NCI-H2196 (cell line): ENCODE measurements at regions not wholly inside any gene's neighbourhood (a gene's known extent, or its start where the extent isn't known, plus 50 kb on each side); places are given as distances from the start of the nearest gene placed in this dataset.

ENCODE experiments used
- DNase-seq: peaks from one replicate; lab custom pipeline; 2025; ENCODE audit not compliant: unreplicated experiment; lab: John Stamatoyannopoulos, UW

DNA sequence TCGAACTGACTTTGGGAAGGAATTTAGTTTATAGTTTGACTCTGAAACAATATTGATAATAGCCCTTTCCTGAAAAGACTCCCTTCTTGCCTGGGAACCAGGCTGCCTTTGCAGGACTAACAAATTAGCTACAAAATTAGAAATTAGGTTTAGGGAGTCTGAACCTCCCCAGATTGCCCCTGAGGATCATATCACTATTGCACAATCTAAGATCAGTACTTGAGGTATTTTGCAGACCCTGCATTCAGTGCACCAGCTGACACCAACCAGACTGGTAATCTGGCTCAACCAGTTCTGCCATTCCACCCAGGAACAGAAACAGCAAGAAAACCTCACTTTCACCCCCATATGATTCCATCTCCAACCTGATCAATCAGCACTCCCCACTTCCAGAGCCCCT, 131.8 kb upstream of the GALNT5 start:
- no peak for DNase-seq

DNA sequence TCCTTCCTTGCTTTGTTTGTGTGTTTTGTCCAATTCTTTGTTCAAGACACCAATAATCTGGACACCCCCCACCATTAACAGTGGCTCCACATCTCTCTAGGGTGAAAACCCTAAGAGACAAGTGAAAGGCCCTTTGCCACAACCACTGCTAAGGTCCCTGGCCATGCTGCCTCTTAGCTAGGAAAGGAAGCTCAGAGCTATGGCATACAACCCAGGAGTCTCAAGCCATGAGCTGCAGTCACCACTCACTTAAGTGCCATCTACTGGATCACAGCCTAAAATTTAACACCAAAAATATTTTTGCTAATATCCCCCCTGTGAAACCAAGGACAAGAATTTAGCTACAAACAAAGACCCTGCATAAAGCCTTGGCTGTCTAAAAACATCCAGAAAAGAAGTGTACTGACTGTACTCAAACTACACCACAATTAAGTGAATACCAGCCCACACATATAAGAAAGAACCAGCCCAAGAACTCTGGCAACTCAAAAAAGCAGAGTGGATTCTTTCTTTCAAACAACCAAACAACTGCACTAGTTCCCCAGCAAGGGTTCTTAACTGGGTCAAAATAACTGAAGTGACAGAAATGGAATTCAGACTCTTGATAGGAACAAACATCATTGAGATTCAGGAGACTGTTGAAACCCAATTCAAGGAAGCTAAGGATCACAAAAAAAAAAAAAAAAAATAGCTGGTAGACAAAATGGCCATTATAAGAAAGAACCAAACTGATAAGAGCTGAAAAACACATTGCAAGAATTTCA, 130.1 kb upstream of the GALNT5 start:
- DNase-seq, result no peak

DNA sequence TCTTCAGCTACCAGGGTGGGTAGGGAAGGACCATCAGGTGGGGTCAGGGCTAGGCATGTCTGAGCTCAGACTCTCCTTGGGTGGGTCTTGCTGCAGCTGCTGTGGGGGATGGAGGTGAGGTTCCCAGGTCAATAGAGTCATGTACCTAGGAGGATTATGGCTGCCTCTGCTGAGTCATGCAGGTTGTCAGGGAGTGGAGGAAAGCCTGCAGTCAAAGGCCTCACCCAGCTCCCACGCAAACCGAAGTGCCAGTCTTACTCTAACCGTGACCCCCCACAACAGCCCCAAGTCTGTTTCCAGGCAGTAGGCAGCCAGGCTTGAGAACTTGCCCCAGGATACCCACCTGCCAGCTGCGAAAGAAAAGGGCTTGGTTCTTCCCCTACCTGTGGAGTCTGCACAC, 113.6 kb upstream of the GALNT5 start:
- DNase-seq, result no peak

DNA sequence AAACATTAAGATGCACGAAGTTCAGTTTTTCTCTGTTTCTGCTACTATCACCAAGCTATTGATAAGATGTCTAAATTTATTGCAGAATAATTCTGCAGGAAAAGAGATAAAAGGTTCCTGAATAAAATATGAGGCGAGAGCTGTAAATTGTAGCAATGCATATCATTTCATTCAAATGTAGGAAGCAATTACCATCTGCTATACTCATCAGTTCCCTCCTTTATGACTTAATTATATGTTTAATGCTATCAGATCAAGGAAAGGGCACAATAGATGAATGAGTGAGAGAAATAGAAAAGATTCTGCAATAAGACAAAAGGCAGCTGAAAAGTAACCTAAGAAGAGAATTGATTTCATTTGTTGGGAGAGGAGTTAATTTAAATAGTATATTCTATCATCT, 108.2 kb upstream of the GALNT5 start:
- DNase-seq, result no peak

DNA sequence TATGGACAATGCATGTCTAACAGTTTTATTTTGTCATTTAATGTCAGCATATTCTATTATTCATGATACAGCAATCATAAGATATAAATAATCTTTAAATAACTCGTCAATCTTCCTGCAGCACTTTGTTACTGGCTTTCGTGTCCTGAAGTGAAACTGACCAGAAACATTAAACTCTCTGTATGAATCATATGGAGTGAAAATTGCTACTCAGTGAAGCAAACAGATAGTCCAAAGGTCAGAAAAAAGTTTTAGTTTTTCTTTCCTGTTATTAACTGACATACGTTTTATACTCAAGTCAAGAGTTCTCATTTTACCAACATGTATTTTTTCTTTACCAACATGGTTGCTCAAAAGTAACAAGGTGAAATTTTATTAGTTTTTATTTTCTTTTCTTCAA, 106.8 kb upstream of the GALNT5 start:
- DNase-seq, result no peak

DNA sequence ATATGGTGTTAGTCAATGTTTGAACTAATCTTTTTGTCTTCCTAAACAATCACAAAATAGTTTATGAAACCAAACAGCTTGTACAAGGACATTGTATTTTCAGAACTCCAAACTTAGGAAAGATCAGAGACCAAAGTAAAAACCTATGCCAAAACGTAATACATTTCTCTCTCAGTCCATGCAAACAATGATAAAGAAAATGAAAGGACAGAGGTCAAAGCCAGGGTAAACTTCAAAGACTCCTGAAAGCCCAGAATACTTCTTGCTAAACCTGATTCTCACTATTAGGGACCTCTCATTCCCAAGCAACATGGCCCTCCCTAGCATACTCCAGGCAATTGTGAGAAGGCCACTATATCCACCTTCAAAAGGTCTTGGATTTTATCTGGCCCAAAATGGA, 105.1 kb upstream of the GALNT5 start:
- no peak for DNase-seq

DNA sequence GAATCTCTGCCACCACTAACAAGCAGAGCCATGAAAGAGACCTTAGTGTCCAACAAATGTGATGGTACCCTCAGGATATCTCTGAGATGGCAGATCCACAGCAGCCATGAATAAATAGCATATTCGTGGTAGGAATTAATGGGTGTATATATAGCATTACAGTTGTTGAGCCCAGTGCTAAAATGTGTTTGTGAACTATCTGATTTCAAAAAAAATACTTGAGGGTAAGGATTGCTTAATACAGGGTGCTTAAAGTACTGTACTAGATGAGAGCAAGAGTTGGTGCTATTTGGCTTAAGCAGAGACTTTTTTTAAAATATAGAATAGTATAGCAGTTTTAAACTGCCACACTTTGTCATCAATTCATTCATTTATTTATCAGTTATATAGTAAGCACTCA, 101.5 kb upstream of the GALNT5 start:
- DNase-seq, result no peak

DNA sequence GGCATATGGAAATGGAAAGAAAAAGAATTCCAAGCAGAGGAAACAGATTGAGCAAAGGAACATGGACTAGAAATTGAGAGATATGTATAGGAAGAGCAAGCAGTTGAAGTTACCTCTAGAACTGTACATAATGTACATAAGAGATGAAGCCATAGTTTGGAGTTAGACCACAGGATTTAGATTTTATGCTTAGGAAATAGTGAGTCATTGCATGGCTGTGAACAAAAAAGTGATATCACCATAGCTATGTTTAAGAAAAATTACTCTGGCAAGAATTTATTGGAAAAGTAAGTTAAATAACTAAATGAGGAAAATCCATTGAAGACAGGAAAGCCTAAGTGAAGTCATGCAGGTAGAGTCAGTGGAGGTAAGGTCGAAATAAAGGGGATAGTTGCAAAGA, 99.4 kb upstream of the GALNT5 start:
- DNase-seq, result no peak

DNA sequence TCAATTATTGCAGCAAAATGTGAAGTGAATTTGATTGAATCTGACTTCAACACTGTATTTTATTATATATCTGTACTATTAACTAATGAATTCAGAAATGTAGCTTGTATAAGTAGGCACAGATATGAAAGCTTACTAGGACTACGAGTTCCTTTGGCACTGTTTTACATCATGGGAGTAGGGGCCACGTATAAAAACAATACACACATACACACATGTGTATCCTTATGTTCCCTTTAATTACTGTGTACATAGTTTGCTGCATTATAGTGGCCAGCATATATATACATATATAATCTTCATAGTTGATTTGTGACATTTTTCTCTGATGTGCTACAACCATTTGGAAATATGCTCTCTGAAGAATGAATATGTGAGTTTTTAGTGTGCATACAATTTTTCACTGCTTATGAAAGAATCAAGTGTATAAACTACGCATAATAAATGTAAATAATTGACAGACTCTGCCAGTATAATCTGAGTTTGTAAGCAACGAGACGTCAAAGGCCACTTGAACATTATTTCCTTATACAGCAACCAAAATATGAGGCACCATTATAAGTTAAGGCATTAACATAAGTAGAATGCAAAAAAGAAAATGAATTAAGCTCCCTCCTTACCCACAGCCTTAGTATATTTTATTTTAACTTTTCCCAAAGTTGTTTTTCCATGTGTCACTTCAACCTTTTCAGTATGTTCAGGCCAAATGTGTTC, 98.1 kb upstream of the GALNT5 start:
- DNase-seq, result no peak

DNA sequence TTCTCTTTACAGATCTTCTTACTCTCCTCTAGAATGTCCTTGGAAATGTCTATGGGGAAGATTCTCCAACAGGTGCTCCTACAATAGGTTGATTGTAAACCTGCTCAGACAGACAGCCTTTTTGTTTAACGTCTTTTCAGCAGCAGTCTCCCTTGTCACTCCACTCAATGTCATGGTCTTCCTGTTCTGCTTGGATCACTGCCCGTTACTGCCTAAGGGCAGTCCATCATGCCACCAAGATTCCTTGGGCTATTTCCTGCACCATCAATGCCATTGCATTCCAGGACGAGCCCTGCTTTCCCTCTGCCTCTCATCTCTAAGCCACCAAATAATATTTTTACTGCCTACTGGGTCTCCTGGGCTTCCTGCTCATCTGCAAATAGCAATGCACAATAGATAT, 97.4 kb upstream of the GALNT5 start:
- no peak for DNase-seq

DNA sequence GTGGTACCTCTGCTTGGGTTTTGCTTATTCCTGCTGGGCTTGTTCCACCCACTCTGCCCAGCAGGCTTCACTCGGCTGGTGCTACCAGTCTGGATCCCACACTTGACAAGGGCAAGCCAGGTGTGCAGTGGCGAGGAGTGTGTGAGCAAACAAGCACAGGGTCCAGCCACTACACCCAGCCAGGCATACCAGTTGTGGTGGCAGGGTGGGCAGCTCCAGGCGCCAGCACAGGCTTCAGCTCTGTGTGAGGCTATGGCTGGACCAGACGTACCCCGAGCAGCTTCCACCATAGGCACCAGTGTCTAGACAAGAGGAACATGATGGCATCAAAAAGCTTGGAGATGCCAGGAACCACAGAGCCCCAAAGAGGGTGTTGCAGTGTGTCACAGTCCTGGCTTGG, 93.1 kb upstream of the GALNT5 start:
- DNase-seq, result no peak

DNA sequence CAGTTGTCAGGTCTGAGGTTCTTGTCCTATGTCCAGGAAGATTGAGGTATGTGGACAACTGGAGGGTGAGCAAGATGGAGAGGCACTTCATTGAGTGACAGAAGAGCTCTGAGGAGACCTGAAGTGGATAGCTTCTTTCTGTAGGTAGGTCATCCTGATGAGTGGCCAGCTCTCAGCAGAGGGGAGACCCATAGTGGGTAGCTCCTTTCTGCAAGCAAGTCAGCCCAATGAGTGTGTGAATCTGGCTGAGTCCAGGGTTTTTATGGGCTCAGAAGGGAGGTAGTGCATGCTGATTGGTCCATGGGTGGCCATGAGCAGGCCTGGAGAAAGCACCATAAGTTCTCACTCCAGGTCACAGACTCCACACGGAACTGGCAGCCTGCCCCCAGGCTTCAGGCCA, 92.6 kb upstream of the GALNT5 start:
- no peak for DNase-seq

DNA sequence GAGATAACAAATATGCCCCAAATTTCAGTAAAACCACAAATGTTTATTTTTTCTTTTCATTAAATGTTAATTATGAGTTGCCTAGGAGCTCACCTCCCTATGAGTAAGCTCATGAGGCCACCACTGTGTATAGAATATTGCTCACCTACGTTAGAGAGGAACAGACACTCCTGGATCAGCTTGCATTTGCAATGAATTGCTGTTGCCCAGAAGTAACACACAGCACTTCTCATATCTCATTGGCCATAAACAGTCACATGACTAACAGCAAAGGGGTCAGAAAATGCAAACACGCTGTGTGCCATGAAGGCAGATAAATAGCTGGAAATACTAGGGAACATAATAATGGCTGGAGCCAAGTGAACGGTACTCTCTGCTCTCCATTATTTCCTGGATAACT, 89.0 kb upstream of the GALNT5 start:
- DNase-seq, result no peak

DNA sequence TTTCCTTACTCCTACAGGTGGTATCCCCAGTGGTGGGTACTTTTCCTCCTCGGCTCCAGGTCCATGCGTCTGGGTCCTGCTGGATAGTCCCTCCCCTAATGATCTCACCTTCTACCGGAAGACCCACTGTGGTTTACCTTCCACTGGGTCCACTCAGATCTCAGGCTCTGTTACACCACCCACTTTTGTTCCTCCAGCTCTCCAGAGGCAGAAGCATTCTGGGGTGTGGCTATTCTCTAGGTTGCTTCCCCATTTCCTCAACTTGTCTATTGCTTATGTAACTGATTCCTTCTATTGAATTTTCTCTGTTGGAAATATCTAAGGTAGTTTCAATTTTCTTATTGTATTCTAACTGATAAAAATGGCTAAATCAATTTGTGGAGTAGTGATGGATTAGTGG, 87.6 kb upstream of the GALNT5 start:
- no peak for DNase-seq

DNA sequence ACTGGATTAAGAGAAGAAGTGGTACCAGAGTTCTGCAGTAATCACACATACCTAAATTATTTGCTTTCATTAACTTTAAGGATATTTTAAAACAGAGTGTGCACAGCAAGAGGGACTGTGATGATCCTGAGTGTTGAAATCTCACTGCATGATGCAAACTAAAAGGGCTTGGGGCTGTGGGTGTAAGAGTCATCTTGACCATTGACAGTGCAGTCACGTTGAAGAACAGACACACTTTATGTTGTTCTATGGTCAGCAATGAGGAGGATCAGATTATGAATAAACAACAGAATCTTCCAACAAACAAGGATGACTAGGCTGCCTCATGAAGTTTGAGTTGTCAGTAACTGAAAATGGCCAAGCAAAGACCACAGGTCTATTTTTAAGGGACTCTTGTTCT, 87.2 kb upstream of the GALNT5 start:
- DNase-seq, result no peak

DNA sequence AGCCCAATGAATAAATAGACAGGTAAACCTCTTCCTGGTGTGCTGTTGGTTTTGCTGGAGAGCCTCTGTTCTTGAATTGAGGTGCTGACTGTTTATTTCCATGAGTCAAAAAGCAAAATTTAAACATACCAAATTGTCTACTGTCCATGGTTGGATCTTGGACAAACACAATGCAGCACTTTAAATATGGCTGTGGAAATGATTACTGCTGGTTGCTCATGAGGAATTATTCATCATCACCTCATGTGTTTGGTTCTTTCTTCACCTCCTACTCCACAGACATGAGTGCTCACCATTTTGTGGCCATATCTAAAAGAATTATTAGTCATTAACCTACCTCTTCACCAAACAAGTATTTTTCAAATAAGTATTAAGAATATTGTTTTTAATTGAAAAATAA, 85.3 kb upstream of the GALNT5 start:
- DNase-seq, result no peak

DNA sequence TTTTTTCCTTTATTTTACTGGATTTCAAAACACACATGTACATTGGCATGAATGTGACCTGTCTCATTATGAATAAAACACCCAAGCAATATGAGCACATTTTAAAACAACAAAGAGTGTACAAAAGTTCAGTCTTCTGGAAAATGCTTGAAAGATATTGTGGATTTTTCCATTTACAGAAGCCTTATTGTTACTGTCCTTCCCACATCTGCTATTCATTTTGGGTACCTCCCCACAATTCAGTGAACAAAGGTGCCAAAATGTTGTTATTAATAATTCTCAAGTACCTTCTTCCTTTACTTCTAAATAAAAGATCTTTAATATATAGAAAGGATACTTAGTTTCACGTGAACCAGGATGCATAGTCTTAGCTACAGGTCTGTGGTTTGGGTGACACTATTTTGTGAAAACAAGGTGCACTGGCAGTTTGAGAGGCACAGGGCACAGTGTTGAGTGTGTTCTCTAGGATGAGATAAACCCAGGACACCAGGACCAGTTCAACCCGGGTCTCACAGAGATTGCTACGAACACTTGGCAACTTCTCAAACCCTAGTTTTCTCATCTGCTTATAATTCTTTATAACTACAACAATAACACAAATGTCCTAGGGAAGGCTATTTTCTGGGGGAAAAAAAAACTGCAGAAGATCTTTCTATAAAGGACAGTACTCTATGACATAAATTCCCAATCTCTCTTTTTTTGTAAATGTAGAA, 84.5 kb upstream of the GALNT5 start:
- DNase-seq, result no peak

DNA sequence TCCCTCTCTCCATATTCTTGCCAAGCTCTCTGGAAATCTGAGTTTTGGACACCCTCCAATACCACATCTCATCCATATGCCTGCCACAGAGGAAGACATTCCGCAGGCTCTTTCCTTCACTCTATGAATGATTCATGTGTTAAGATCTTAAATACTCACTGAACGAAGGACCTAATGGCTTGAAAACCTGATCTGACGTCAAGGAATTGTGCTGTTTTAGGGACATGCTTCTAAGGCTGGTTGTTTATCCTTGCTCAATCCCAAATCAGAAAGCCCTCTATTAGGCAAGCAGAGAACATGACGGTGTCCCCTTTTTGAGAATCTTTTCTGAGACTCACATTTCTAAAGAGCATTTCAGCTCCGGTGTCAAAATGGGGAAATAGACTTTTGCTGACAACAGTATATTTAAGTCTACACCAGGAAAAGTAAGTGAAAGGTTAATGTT, 83.7 kb upstream of the GALNT5 start:
- DNase-seq, result no peak

DNA sequence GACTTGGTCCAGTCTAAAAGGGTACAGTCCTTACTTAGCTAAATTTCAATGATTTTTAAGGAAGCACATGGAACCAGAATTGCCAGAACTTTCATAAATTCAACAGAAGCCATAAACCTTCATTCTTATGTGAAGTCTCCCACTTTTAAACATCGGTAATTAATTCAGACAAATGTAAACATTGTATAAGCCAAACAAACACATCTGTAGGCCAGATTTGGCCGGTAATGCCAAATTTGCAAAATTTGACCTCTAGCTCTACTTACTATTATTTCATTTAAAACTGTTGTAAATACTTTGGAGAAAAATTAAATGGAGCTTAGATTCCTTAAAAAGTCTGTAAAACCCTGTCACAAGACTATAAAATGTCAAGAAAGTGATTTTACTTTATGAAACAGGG, 83.2 kb upstream of the GALNT5 start:
- no peak for DNase-seq

DNA sequence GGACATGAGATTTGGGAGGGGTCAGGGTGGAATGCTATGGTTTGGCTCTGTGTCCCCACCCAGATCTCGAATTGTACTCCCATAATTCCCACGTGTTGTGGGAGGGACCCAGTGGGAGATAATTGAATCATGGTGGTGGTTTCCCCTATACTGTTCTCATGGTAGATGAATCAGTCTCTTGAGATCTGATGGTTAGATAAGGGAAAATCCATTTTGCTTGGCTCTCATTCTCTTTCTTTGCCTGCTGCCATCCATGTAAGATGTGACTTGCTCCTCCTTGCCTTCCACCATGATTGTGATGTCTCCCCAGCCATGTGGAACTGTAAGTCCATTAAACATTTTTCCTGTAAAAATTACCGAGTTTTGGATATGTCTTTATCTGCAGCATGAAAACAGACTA, 80.9 kb upstream of the GALNT5 start:
- no peak for DNase-seq

DNA sequence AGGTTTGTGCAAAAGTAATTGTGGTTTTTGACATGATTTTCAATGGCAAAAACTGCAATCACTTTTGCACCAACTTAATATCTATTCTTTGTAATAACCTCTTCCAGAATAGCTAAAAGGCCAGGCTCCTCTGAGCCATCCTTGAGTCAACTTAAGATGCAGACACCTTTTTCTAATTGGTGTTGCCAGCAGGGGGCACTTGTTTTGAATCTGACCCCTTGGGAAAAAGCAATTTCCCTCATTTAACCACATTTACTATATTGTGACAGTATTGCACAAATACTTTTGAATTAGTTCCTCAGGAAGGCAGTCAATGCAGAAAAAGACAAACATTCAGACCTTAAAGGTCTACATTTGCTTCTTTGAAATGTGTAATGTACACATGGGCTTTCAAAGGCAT, 78.6 kb upstream of the GALNT5 start:
- DNase-seq, result no peak
